H9 (cell line): ENCODE measurements at regions not wholly inside any gene's neighbourhood (a gene's known extent, or its start where the extent isn't known, plus 50 kb on each side); places are given as distances from the start of the nearest gene placed in this dataset.

ENCODE experiments used
- DNase-seq: peaks from one replicate; pipeline ENCODE4 v3.0.0-alpha.2; 2017
- H2AFZ ChIP-seq: one replicate; pipeline ENCODE4 v1.6.1; 2013; ENCODE audit warnings: mild to moderate bottlenecking, low read length, control low read depth, moderate library complexity
- H2AK5ac ChIP-seq: 2 replicates; pipeline ENCODE4 v1.6.1; 2013; ENCODE audit warnings: low read length, control low read depth, mixed read lengths; ENCODE audit not compliant: insufficient read length
- H2BK120ac ChIP-seq: one replicate; pipeline ENCODE4 v1.6.1; 2013; ENCODE audit warnings: low read depth, mild to moderate bottlenecking, low read length, control low read depth, inconsistent platforms; ENCODE audit not compliant: poor library complexity, severe bottlenecking
- H2BK12ac ChIP-seq: 2 replicates; pipeline ENCODE4 v1.6.1; 2013; ENCODE audit warnings: low read length, control low read depth, mixed read lengths, low read depth; ENCODE audit not compliant: insufficient read length
- H2BK15ac ChIP-seq: 2 replicates; pipeline ENCODE4 v1.6.1; 2013; ENCODE audit warnings: low read depth, low read length, control low read depth
- H2BK20ac ChIP-seq: one replicate; pipeline ENCODE4 v1.6.1; 2013; ENCODE audit warnings: low read depth, mild to moderate bottlenecking, low read length, control low read depth, inconsistent platforms; ENCODE audit not compliant: poor library complexity, severe bottlenecking
- H2BK5ac ChIP-seq: 2 replicates; pipeline ENCODE4 v1.6.1; 2013; ENCODE audit warnings: low read length, control low read depth, mixed read lengths; ENCODE audit not compliant: insufficient read length
- H3K14ac ChIP-seq: 2 replicates; pipeline ENCODE4 v1.6.1; 2013; ENCODE audit warnings: low read length, control low read depth; ENCODE audit not compliant: insufficient read depth
- H3K18ac ChIP-seq: 2 replicates; pipeline ENCODE4 v1.6.1; 2013; ENCODE audit warnings: low read depth, mild to moderate bottlenecking, mixed read lengths, low read length, control low read depth; ENCODE audit not compliant: insufficient read length
- H3K23ac ChIP-seq: 2 replicates; pipeline ENCODE4 v1.6.1; 2013; ENCODE audit warnings: low read length, control low read depth, mixed read lengths, low read depth; ENCODE audit not compliant: insufficient read length
- H3K23me2 ChIP-seq: 2 replicates; pipeline ENCODE4 v1.6.1; 2013; ENCODE audit warnings: low read depth, mild to moderate bottlenecking, mixed read lengths, low read length, control low read depth; ENCODE audit not compliant: insufficient read length, poor library complexity, severe bottlenecking
- H3K27ac ChIP-seq: 2 replicates; pipeline ENCODE4 v1.5.1; 2013; ENCODE audit warnings: low read length, control low read depth, mixed read lengths, low read depth; ENCODE audit not compliant: insufficient read length
- H3K27me3 ChIP-seq: 2 replicates; pipeline ENCODE4 v1.6.1; 2013; ENCODE audit warnings: low read length, control low read depth, inconsistent platforms; ENCODE audit not compliant: insufficient read depth
- H3K4ac ChIP-seq: 2 replicates; pipeline ENCODE4 v1.6.1; 2013; ENCODE audit warnings: low read depth, mild to moderate bottlenecking, control low read depth, inconsistent platforms, low read length, moderate library complexity
- H3K4me1 ChIP-seq: 2 replicates; pipeline ENCODE4 v1.6.1; 2013; ENCODE audit warnings: low read length, control low read depth, inconsistent platforms; ENCODE audit not compliant: insufficient read depth
- H3K4me2 ChIP-seq: 2 replicates; pipeline ENCODE4 v1.6.1; 2013; ENCODE audit warnings: low read length, control low read depth, mixed read lengths; ENCODE audit not compliant: insufficient read length, insufficient read depth
- H3K56ac ChIP-seq: 2 replicates; pipeline ENCODE4 v1.6.1; 2013; ENCODE audit warnings: low read depth, mild to moderate bottlenecking, mixed read lengths, low read length, control low read depth; ENCODE audit not compliant: insufficient read length
- H3K79me1 ChIP-seq: 2 replicates; pipeline ENCODE4 v1.6.1; 2013; ENCODE audit warnings: low read depth, mild to moderate bottlenecking, moderate library complexity, low read length, control low read depth, inconsistent platforms; ENCODE audit not compliant: insufficient read depth, poor library complexity, severe bottlenecking
- H3K79me2 ChIP-seq: 2 replicates; pipeline ENCODE4 v1.6.1; 2013; ENCODE audit warnings: low read length, control low read depth, inconsistent platforms; ENCODE audit not compliant: insufficient read depth
- H3K9ac ChIP-seq: 2 replicates; pipeline ENCODE4 v1.6.1; 2013; ENCODE audit warnings: low read length, control low read depth, mixed read lengths; ENCODE audit not compliant: insufficient read length; ENCODE audit errors: extremely low read depth
- H3K9me3 ChIP-seq: one replicate; pipeline ENCODE4 v1.6.1; 2013; ENCODE audit warnings: low read depth, low read length, inconsistent platforms; ENCODE audit not compliant: control insufficient read depth
- H3T11ph ChIP-seq: one replicate; pipeline ENCODE4 v1.6.1; 2013; ENCODE audit warnings: mild to moderate bottlenecking, low read length, control low read depth, inconsistent platforms
- H4K20me1 ChIP-seq: one replicate; pipeline ENCODE4 v1.6.1; 2013; ENCODE audit not compliant: control insufficient read depth, insufficient read length, insufficient read depth
- H4K5ac ChIP-seq: 2 replicates; pipeline ENCODE4 v1.6.1; 2013; ENCODE audit warnings: low read depth, mild to moderate bottlenecking, mixed read lengths, low read length, control low read depth; ENCODE audit not compliant: insufficient read length
- H4K8ac ChIP-seq: replicated peaks from 2 replicates; pipeline ENCODE4 v1.6.1; 2013; ENCODE audit warnings: low read length, control low read depth, mixed read lengths, low read depth; ENCODE audit not compliant: insufficient read length
- H4K91ac ChIP-seq: 2 replicates; pipeline ENCODE4 v1.6.1; 2013; ENCODE audit warnings: low read depth, mild to moderate bottlenecking, moderate library complexity, mixed read lengths, low read length, control low read depth; ENCODE audit not compliant: insufficient read length
- H3K27ac Mint-ChIP-seq, 3 experiments: 2 replicates in 2 of 3; 3 replicates in 1 of 3; pipeline ENCODE4 v1.8.0; 2020 to 2021; ENCODE audit warnings: mixed read lengths in 3 of 3, mild to moderate bottlenecking in 1 of 3, moderate library complexity in 1 of 3
- H3K27me3 Mint-ChIP-seq: 2 replicates; pipeline ENCODE4 v1.8.0; 2021; ENCODE audit warnings: low read depth, mild to moderate bottlenecking, moderate library complexity, mixed read lengths
- H3K36me3 Mint-ChIP-seq, 3 experiments: 2 replicates in 2 of 3; 3 replicates in 1 of 3; pipeline ENCODE4 v1.8.0; 2020 to 2021; ENCODE audit warnings: low read depth in 3 of 3, mixed read lengths in 3 of 3; ENCODE audit not compliant: insufficient read depth in 1 of 3
- H3K4me1 Mint-ChIP-seq, 2 experiments: 2 replicates each; pipeline ENCODE4 v1.8.0; 2020; ENCODE audit warnings: mixed read lengths in 2 of 2
- H3K4me3 Mint-ChIP-seq, 2 experiments: 2 replicates in 1 of 2; 3 replicates in 1 of 2; pipeline ENCODE4 v1.8.0; 2020 to 2021; ENCODE audit warnings: mild to moderate bottlenecking in 2 of 2, mixed read lengths in 2 of 2, moderate library complexity in 1 of 2
- H3K9me3 Mint-ChIP-seq, 2 experiments: 2 replicates in 1 of 2; 3 replicates in 1 of 2; pipeline ENCODE4 v1.8.0; 2020; ENCODE audit warnings: mild to moderate bottlenecking in 2 of 2, mixed read lengths in 2 of 2, moderate library complexity in 1 of 2
- WGBS: extraction: QIAGEN DNeasy Blood & Tissue Kit; methylation state at CpG from one replicate; pipeline ENCODE4 v1.1.7; 2013; ENCODE audit warnings: missing lambda C conversion rate, low lambda C conversion rate, mixed read lengths; ENCODE audit not compliant: insufficient read length; ENCODE audit errors: extremely low coverage; 5-methylcytosine and 5-hydroxymethylcytosine counted together
- TF ChIP-seq, protein P1 (sequence below): fragments of 200-600 bp; sonication (generic); conservative IDR thresholded peaks from 3 replicates; pipeline ENCODE4 v1.8.0; 2021; ENCODE audit warnings: antibody characterized with exemption, mild to moderate bottlenecking

DNA sequence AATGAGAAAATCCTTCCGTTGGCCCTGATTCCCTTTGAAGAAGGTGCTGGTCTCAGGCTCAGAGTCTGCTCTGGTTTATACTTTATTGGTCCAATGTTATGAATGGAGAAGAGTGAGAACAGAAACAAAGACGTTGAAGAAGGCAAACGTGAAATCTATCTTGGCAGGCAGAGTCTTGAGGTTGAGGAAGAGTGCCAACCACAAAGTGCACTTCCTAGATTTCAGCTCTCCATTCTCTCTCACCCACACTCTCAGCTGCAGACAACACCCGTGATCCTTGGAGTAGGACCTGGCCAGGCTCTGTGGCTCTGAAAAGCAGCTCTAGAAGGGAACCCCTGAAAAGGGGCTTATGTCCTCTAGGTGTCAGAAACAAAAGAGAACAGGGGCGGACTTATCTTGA, 128.9 kb upstream of the PLXNA4 start:
- TF ChIP-seq, protein P1, sequence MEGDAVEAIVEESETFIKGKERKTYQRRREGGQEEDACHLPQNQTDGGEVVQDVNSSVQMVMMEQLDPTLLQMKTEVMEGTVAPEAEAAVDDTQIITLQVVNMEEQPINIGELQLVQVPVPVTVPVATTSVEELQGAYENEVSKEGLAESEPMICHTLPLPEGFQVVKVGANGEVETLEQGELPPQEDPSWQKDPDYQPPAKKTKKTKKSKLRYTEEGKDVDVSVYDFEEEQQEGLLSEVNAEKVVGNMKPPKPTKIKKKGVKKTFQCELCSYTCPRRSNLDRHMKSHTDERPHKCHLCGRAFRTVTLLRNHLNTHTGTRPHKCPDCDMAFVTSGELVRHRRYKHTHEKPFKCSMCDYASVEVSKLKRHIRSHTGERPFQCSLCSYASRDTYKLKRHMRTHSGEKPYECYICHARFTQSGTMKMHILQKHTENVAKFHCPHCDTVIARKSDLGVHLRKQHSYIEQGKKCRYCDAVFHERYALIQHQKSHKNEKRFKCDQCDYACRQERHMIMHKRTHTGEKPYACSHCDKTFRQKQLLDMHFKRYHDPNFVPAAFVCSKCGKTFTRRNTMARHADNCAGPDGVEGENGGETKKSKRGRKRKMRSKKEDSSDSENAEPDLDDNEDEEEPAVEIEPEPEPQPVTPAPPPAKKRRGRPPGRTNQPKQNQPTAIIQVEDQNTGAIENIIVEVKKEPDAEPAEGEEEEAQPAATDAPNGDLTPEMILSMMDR: no peak
- no peak overlapping the region for H3K4ac ChIP-seq
- no peak overlapping the region for H3K4me3 Mint-ChIP-seq
- H3K9me3 Mint-ChIP-seq: peaks cover 0 to 4% of the 10 kb centered on the region in 2 experiments; a peak in 2 of 5 replicates
- H2BK5ac ChIP-seq: no peak overlapping the region
- no peak overlapping the region for H3K18ac ChIP-seq
- no peak overlapping the region for H2BK15ac ChIP-seq
- H3K23ac ChIP-seq: no peak overlapping the region
- no peak for DNase-seq
- H4K20me1 ChIP-seq: no peaks in the 10 kb centered on the region
- no peaks in the 10 kb centered on the region for H3K79me2 ChIP-seq
- peaks cover 0 to 2% of the 10 kb centered on the region in 2 experiments; a peak in 2 of 4 replicates for H3K4me1 Mint-ChIP-seq
- no peak overlapping the region for H3K14ac ChIP-seq
- H4K5ac ChIP-seq: no peak overlapping the region
- no peaks in the 10 kb centered on the region for H3K79me1 ChIP-seq
- H3K27me3 Mint-ChIP-seq: peaks cover 3% of the 10 kb centered on the region; the same call in 1 of the 2 replicates
- H2AK5ac ChIP-seq: no peak overlapping the region
- no peak overlapping the region for H2AFZ ChIP-seq
- H3K4me1 ChIP-seq: no peaks in the 10 kb centered on the region
- H2BK12ac ChIP-seq: no peak overlapping the region
- no peaks in the 10 kb centered on the region; a peak in 1 of 7 replicates for H3K36me3 Mint-ChIP-seq
- no peak overlapping the region for H3K9ac ChIP-seq
- no peak overlapping the region for H2BK120ac ChIP-seq
- no peaks in the 10 kb centered on the region for H3K27me3 ChIP-seq
- H2BK20ac ChIP-seq: no peak overlapping the region
- H3K56ac ChIP-seq: no peak overlapping the region
- H3K23me2 ChIP-seq: no peaks in the 10 kb centered on the region
- no peak overlapping the region for H3K27ac Mint-ChIP-seq
- no peak overlapping the region for H3K4me2 ChIP-seq
- WGBS: no CpG with 5 or more reads among the region's 5 CpGs
- no peak overlapping the region for H3K27ac ChIP-seq
- H3K9me3 ChIP-seq: no peaks in the 10 kb centered on the region
- H4K91ac ChIP-seq: no peak overlapping the region
- no peak overlapping the region for H3T11ph ChIP-seq
- H4K8ac ChIP-seq: no peak overlapping the region
